ENCODE measurements at regions not wholly inside any gene's neighbourhood (a gene's known extent, or its start where the extent isn't known, plus 50 kb on each side); places are given as distances from the start of the nearest gene placed in this dataset.

- TF ChIP-seq POLR2AphosphoS5 (IDR thresholded peaks at IDR 0.05) (no peak), POLR2A (IDR thresholded peaks at IDR 0.05) (no peak), CTCF (IDR thresholded peaks at IDR 0.05) (no peak)
- Histone ChIP-seq H3K27ac (no peak overlapping the region), H3K4me3 (no peak overlapping the region), H3K36me3 (no peaks in the 10 kb centered on the region), H3K9me3 (no peaks in the 10 kb centered on the region), H3K27me3 (peaks cover 0 to 76% (median 0%) of the 10 kb centered on the region in 3 donors), H3K4me1 (no peaks in the 10 kb centered on the region)
- intact Hi-C loops (cut with DNase I) = no loop called here
- WGBS, 2 donors = 68 to 79% methylated on average over 15 of the region's 15 CpGs
- peak; percentile 59 for DNase-seq
Observed at GRCh38 chr4:8702516-8703400, 110.2 kb downstream of the CPZ start.

GRCh38 chr4:8702020-8702495 is 109.5 kb downstream of the CPZ start:
- H3K36me3 ChIP-seq = no peaks in the 10 kb centered on the region
- intact Hi-C loops (cut with DNase I) = no loop called here
- peaks cover 0 to 77% (median 0%) of the 10 kb centered on the region in 3 donors for H3K27me3 ChIP-seq
- no peaks in the 10 kb centered on the region for H3K4me1 ChIP-seq
- H3K4me3 ChIP-seq = no peak overlapping the region
- 65 to 66% methylated on average over 10 of the region's 10 CpGs for WGBS, 2 donors
- TF ChIP-seq POLR2A (IDR thresholded peaks at IDR 0.05) = no peak
- no peak for TF ChIP-seq CTCF (IDR thresholded peaks at IDR 0.05)
- TF ChIP-seq EP300 (IDR thresholded peaks at IDR 0.05) = no peak
- TF ChIP-seq POLR2AphosphoS5 (IDR thresholded peaks at IDR 0.05) = no peak
- H3K27ac ChIP-seq = no peak overlapping the region
- H3K9me3 ChIP-seq = no peaks in the 10 kb centered on the region
- DNase-seq = peak; percentile 41

GRCh38 chr4:8701126-8702019 is 108.8 kb downstream of the CPZ start:
- H3K27me3 ChIP-seq = peaks cover 0 to 71% (median 0%) of the 10 kb centered on the region in 3 donors
- intact Hi-C loops (cut with DNase I) = no loop called here
- no peak overlapping the region for H3K27ac ChIP-seq
- no peaks in the 10 kb centered on the region for H3K4me1 ChIP-seq
- TF ChIP-seq POLR2AphosphoS5 (IDR thresholded peaks at IDR 0.05) (no peak), CTCF (IDR thresholded peaks at IDR 0.05) (no peak), POLR2A (IDR thresholded peaks at IDR 0.05) (no peak), EP300 (IDR thresholded peaks at IDR 0.05) (no peak)
- no peak overlapping the region for H3K4me3 ChIP-seq
- DNase-seq = peak; percentile 50
- no peaks in the 10 kb centered on the region for H3K36me3 ChIP-seq
- 61 to 72% methylated on average over 22 of the region's 22 CpGs for WGBS, 2 donors
- H3K9me3 ChIP-seq = no peaks in the 10 kb centered on the region

GRCh38 chr4:8700531-8700930 is 108.0 kb downstream of the CPZ start:
- no peak overlapping the region for H3K4me3 ChIP-seq
- intact Hi-C loops (cut with DNase I) = no loop called here
- H3K27ac ChIP-seq = no peak overlapping the region
- DNase-seq = peak; percentile 39
- H3K4me1 ChIP-seq = no peaks in the 10 kb centered on the region
- 60 to 68% methylated on average over 17 of the region's 17 CpGs for WGBS, 2 donors
- H3K27me3 ChIP-seq = peaks cover 0 to 66% (median 0%) of the 10 kb centered on the region in 3 donors
- H3K36me3 ChIP-seq = no peaks in the 10 kb centered on the region
- TF ChIP-seq EP300 (IDR thresholded peaks at IDR 0.05) = no peak
- TF ChIP-seq CTCF (IDR thresholded peaks at IDR 0.05) = no peak
- TF ChIP-seq POLR2AphosphoS5 (IDR thresholded peaks at IDR 0.05) = no peak
- no peaks in the 10 kb centered on the region for H3K9me3 ChIP-seq
